Epithelial cell of prostate (primary cell): ENCODE measurements at regions not wholly inside any gene's neighbourhood (a gene's known extent, or its start where the extent isn't known, plus 50 kb on each side); places are given as distances from the start of the nearest gene placed in this dataset.
"Not testable (repeated sequence)": the region's sequence is repeated elsewhere in the genome, so short reads cannot be mapped to it uniquely, and the experiment has no call there.

Experiments
- DNase-seq: peaks from one replicate; pipeline ENCODE4 v3.0.0-alpha.2; 2011; ENCODE audit warnings: low read depth, low spot score
- H3K27ac ChIP-seq: fragments of 450-650 bp; 2 replicates; pipeline ENCODE4 v1.5.1; 2017; ENCODE audit warnings: mild to moderate bottlenecking

GRCh38 chrX:141520750-141521149, 63.8 kb downstream of the SPANXA1 start:
- H3K27ac ChIP-seq, DNase-seq: not testable (repeated sequence)

GRCh38 chrX:141475788-141476187, 108.8 kb downstream of the SPANXA1 start:
- not testable (repeated sequence) for H3K27ac ChIP-seq, DNase-seq

GRCh38 chrX:141469469-141469868, 115.1 kb downstream of the SPANXA1 start:
- DNase-seq = no peak
- H3K27ac ChIP-seq = peak overlapping the region; percentile 62

- DNase-seq = no peak
- peak overlapping the region; percentile 62 for H3K27ac ChIP-seq
Measured at GRCh38 chrX:141468940-141469339, 115.6 kb downstream of the SPANXA1 start.

GRCh38 chrX:141467442-141467841, 117.1 kb downstream of the SPANXA1 start:
- H3K27ac ChIP-seq = no peak overlapping the region
- DNase-seq = no peak

- no peak overlapping the region for H3K27ac ChIP-seq
- DNase-seq = no peak
Measured at GRCh38 chrX:141455103-141455502, 129.4 kb downstream of the SPANXA1 start.

- DNase-seq = no peak
- no peak overlapping the region for H3K27ac ChIP-seq
Measured at GRCh38 chrX:141443922-141444321, 140.6 kb downstream of the SPANXA1 start.

- no peak overlapping the region for H3K27ac ChIP-seq
- DNase-seq = no peak
Measured at GRCh38 chrX:141439651-141440050, 144.9 kb downstream of the SPANXA1 start.

GRCh38 chrX:141415889-141416288, 168.6 kb downstream of the SPANXA1 start:
- H3K27ac ChIP-seq = no peak overlapping the region
- DNase-seq = no peak

- peak; percentile 29 for DNase-seq
- peak overlapping the region; percentile 87 for H3K27ac ChIP-seq
Measured at GRCh38 chrX:141405853-141406492, 163.7 kb upstream of the SPANXC start.

GRCh38 chrX:141405486-141405852, 163.2 kb upstream of the SPANXC start:
- peak overlapping the region; percentile 87 for H3K27ac ChIP-seq
- DNase-seq = peak; percentile 2

GRCh38 chrX:141402897-141403610, 160.7 kb upstream of the SPANXC start:
- H3K27ac ChIP-seq = no peak overlapping the region
- no peak for DNase-seq

- no peak for DNase-seq
- H3K27ac ChIP-seq = no peak overlapping the region
Measured at GRCh38 chrX:141396536-141396935, 154.2 kb upstream of the SPANXC start.

GRCh38 chrX:141375011-141375760, 132.9 kb upstream of the SPANXC start:
- no peak for DNase-seq
- H3K27ac ChIP-seq = no peak overlapping the region

- no peak overlapping the region for H3K27ac ChIP-seq
Measured at GRCh38 chrX:141341743-141342142, 99.4 kb upstream of the SPANXC start.

GRCh38 chrX:141341341-141341740, 99.0 kb upstream of the SPANXC start:
- H3K27ac ChIP-seq = no peak overlapping the region
- no peak for DNase-seq

More at GRCh38 chrX:141341743-141342142, 99.4 kb upstream of the SPANXC start:
- no peak for DNase-seq

GRCh38 chrX:141320801-141321200, 78.5 kb upstream of the SPANXC start:
- DNase-seq = no peak
- no peak overlapping the region for H3K27ac ChIP-seq

GRCh38 chrX:141314441-141314840, 72.1 kb upstream of the SPANXC start:
- DNase-seq = no peak
- H3K27ac ChIP-seq = no peak overlapping the region

GRCh38 chrX:141301017-141301416, 58.7 kb upstream of the SPANXC start:
- no peak for DNase-seq
- H3K27ac ChIP-seq = no peak overlapping the region
